GM20000 (cell line): ENCODE measurements at regions not wholly inside any gene's neighbourhood (a gene's known extent, or its start where the extent isn't known, plus 50 kb on each side); places are given as distances from the start of the nearest gene placed in this dataset.
"Not testable (repeated sequence)": the region's sequence is repeated elsewhere in the genome, so short reads cannot be mapped to it uniquely, and the experiment has no call there.

Experiments
- DNase-seq: peaks from one replicate; pipeline ENCODE4 v3.0.0; 2012; ENCODE audit warnings: low spot score
- CTCF ChIP-seq: IDR thresholded peaks from 2 replicates; pipeline ENCODE4 v1.5.1; 2012; ENCODE audit warnings: mild to moderate bottlenecking, control low read depth; ENCODE audit errors: extremely low read depth, missing control alignments

- TF ChIP-seq CTCF: no peak
- DNase-seq: no peak
Measured at GRCh38 chr5:39534690-39535089, 109.9 kb upstream of the DAB2 start.

- no peak for DNase-seq
- TF ChIP-seq CTCF: no peak
Measured at GRCh38 chr5:39533749-39534148, 109.0 kb upstream of the DAB2 start.

- TF ChIP-seq CTCF: no peak
- DNase-seq: no peak
Measured at GRCh38 chr5:39532511-39532910, 107.7 kb upstream of the DAB2 start.

- DNase-seq: no peak
- TF ChIP-seq CTCF: no peak
Measured at GRCh38 chr5:39531306-39531705, 106.5 kb upstream of the DAB2 start.

GRCh38 chr5:39526914-39527477, 102.2 kb upstream of the DAB2 start:
- no peak for DNase-seq
- TF ChIP-seq CTCF: no peak

- DNase-seq: not testable (repeated sequence)
Measured at GRCh38 chr5:39525781-39526180, 101.0 kb upstream of the DAB2 start.

GRCh38 chr5:39525271-39525670, 100.5 kb upstream of the DAB2 start:
- no peak for DNase-seq
- TF ChIP-seq CTCF: no peak

- TF ChIP-seq CTCF: no peak
- DNase-seq: no peak
Measured at GRCh38 chr5:39523821-39524220, 99.0 kb upstream of the DAB2 start.
